Esophagus (tissue), 2 donors: ENCODE measurements at regions not wholly inside any gene's neighbourhood (a gene's known extent, or its start where the extent isn't known, plus 50 kb on each side); places are given as distances from the start of the nearest gene placed in this dataset.

Source experiments
- H3K27ac ChIP-seq, 2 donors: one replicate each; pipeline ENCODE4 v1.5.1; 2013; ENCODE audit warnings: low read depth in 2 of 2, mild to moderate bottlenecking in 2 of 2, inconsistent platforms in 1 of 2, low read length in 1 of 2, moderate library complexity in 1 of 2
- H3K27me3 ChIP-seq, 2 donors: one replicate each; pipeline ENCODE4 v1.6.1; 2013; ENCODE audit warnings: low read length in 2 of 2, control low read depth in 1 of 2, mild to moderate bottlenecking in 1 of 2; ENCODE audit not compliant: insufficient read depth in 2 of 2, control insufficient read depth in 1 of 2
- H3K36me3 ChIP-seq, 2 donors: one replicate each; pipeline ENCODE4 v1.6.1; 2013; ENCODE audit warnings: low read length in 1 of 2; ENCODE audit not compliant: control insufficient read depth in 2 of 2, insufficient read depth in 2 of 2
- H3K4me1 ChIP-seq, 2 donors: one replicate each; pipeline ENCODE4 v1.6.1; 2013; ENCODE audit warnings: low read length in 1 of 2; ENCODE audit not compliant: control insufficient read depth in 2 of 2, insufficient read depth in 2 of 2
- H3K4me3 ChIP-seq, 2 donors: one replicate each; pipeline ENCODE4 v1.5.1; 2013; ENCODE audit warnings: low read length in 2 of 2, mild to moderate bottlenecking in 2 of 2, low read depth in 1 of 2, moderate library complexity in 1 of 2
- H3K9me3 ChIP-seq, 2 donors: one replicate each; pipeline ENCODE4 v1.6.1; 2013; ENCODE audit warnings: mild to moderate bottlenecking in 2 of 2, low read depth in 1 of 2, low read length in 1 of 2, moderate library complexity in 1 of 2; ENCODE audit not compliant: control insufficient read depth in 2 of 2, insufficient read depth in 1 of 2
- WGBS, 2 donors: extraction: QIAGEN DNeasy Blood & Tissue Kit; methylation state at CpG; one replicate each; pipeline ENCODE4 v1.1.7; 2013; 5-methylcytosine and 5-hydroxymethylcytosine counted together
- donor health status: healthy with polysubstance abuse.
- donor health status: Bipolar disorder and iron deficiency.

DNA sequence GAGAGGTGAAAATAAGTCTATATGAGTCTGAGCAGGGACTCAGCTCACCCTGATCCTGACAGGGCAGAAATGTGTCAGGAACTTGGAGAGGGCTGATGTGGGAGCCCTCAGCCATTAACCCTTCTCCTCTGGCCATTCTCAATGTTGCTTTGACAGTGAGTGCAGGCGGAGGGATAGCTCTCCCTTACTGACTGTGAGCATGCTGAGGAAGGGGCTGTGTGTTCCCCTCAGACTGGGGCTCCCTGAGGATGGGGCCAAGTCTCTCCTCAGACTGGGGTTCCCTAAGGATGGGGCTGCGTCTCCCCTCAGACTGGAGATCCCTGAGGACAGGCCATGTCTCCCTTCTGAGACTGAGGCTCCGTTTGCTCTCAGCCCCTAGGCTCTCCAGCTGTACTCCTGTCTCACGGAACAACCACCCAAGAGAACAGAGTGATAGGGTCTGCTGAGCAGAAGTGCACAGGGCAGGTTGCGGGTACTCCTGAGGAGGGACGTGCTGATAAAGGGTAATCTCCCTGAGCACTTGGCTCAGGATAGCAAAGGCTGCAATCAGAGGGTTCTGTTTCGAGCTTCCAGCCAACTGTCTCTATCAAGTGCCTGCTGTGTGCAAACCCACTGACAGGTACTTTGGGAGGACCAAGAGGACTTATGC, 141.0 kb downstream of the MRPL14 start:
- Histone ChIP-seq H3K4me3 (no peak overlapping the region), H3K27me3 (no peaks in the 10 kb centered on the region), H3K4me1 (no peaks in the 10 kb centered on the region), H3K27ac (no peak overlapping the region), H3K9me3 (no peaks in the 10 kb centered on the region), H3K36me3 (no peaks in the 10 kb centered on the region)
- whole genome bisulfite sequencing, 2 donors, result 86 to 91% methylated on average over 7 of the region's 7 CpGs

GRCh38 chr6:43985329-43985728, 141.9 kb downstream of the MRPL14 start:
- Histone ChIP-seq H3K27me3 (no peaks in the 10 kb centered on the region), H3K36me3 (no peaks in the 10 kb centered on the region), H3K9me3 (no peaks in the 10 kb centered on the region), H3K27ac (no peak overlapping the region), H3K4me3 (no peak overlapping the region), H3K4me1 (no peaks in the 10 kb centered on the region)
- WGBS, 2 donors, result 59 to 88% methylated on average over 2 of the region's 2 CpGs

GRCh38 chr6:43984442-43985321, 142.6 kb downstream of the MRPL14 start:
- H3K36me3 ChIP-seq, result no peaks in the 10 kb centered on the region
- no peaks in the 10 kb centered on the region for H3K27me3 ChIP-seq
- 86 to 88% methylated on average over 16 of the region's 16 CpGs for WGBS, 2 donors
- no peak overlapping the region for H3K4me3 ChIP-seq
- H3K4me1 ChIP-seq, result no peaks in the 10 kb centered on the region
- H3K27ac ChIP-seq, result no peak overlapping the region
- no peaks in the 10 kb centered on the region for H3K9me3 ChIP-seq

DNA sequence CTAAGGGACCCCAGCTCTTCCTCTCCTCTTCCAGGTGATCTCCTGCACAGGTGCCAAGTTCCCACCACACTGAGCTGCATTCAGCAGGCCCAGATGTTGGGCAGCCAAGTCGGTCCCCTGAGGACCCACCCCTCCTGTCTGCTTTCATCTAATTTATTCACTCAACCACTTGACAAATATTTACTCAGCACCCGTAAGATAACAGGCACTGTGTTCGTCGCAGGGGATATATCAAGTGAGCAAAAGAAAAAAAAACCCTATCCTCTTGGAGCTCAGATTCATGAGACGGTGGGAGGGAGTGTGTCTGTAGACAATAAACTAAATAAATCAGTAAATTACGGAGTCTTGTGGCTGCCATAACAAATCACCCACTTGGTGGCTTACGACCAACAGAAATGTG, 143.6 kb downstream of the MRPL14 start:
- H3K9me3 ChIP-seq, result no peaks in the 10 kb centered on the region
- no peak overlapping the region for H3K27ac ChIP-seq
- no peaks in the 10 kb centered on the region for H3K4me1 ChIP-seq
- no peaks in the 10 kb centered on the region for H3K36me3 ChIP-seq
- WGBS, 2 donors, result 62 to 69% methylated on average over 7 of the region's 7 CpGs
- H3K27me3 ChIP-seq, result peaks cover 0 to 3% of the 10 kb centered on the region in 2 donors
- H3K4me3 ChIP-seq, result no peak overlapping the region

GRCh38 chr6:43983191-43983590, 144.1 kb downstream of the MRPL14 start:
- Histone ChIP-seq H3K9me3 (no peaks in the 10 kb centered on the region), H3K4me1 (no peaks in the 10 kb centered on the region), H3K27me3 (peaks cover 0 to 3% of the 10 kb centered on the region in 2 donors), H3K4me3 (no peak overlapping the region), H3K36me3 (no peaks in the 10 kb centered on the region), H3K27ac (no peak overlapping the region)
- WGBS, 2 donors, result 49 to 91% methylated on average over 2 of the region's 2 CpGs

- Histone ChIP-seq H3K36me3 (no peaks in the 10 kb centered on the region), H3K4me3 (no peak overlapping the region), H3K9me3 (no peaks in the 10 kb centered on the region), H3K4me1 (no peaks in the 10 kb centered on the region), H3K27me3 (peaks cover 0 to 3% of the 10 kb centered on the region in 2 donors), H3K27ac (no peak overlapping the region)
- 44 to 59% methylated on average over 2 of the region's 2 CpGs for WGBS, 2 donors
Observed at GRCh38 chr6:43982084-43982625, 145.1 kb downstream of the MRPL14 start.

DNA sequence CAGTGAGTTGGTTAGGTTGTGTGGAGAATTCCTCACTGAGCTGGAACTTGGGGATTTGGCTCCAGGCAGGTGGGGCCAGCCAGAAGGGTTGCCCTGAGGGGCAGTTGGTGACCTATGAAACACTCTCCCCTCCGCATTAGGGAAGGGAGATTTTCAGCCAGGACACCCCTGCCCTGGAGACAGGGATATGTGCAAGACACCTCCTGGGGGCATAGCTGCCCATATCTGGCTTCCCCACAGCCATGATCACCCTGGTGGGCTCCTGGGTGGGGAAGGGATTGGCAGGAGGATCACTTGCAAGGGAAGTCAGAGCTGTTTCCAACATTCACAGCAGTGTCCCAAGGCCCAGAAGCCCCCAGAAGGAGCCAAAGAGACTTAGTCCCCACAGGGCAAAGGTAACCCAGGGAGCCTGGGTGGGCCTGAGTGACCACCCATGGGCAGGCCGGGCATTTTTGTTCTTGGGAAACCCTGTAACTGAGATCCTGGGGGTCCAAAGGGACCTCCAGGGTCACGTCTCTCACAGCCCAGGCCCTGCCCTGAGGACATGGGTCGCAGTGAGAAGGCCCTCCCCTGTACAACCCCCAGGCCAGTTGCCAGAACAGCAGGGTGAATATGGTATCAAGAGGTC, 145.8 kb downstream of the MRPL14 start:
- Histone ChIP-seq H3K9me3 (no peaks in the 10 kb centered on the region), H3K4me1 (no peaks in the 10 kb centered on the region)

GRCh38 chr6:43980004-43980795, 147.1 kb downstream of the MRPL14 start:
- 87 to 90% methylated on average over 12 of the region's 12 CpGs for WGBS, 2 donors
- Histone ChIP-seq H3K9me3 (no peaks in the 10 kb centered on the region), H3K4me1 (no peaks in the 10 kb centered on the region), H3K36me3 (no peaks in the 10 kb centered on the region), H3K27ac (no peak overlapping the region), H3K27me3 (peaks cover 0 to 3% of the 10 kb centered on the region in 2 donors), H3K4me3 (no peak overlapping the region)

More for the DNA sequence above, 145.8 kb downstream of the MRPL14 start:
- no peak overlapping the region for H3K4me3 ChIP-seq
- WGBS, 2 donors, result 87 to 91% methylated on average over 4 of the region's 4 CpGs
- H3K36me3 ChIP-seq, result no peaks in the 10 kb centered on the region
- H3K27ac ChIP-seq, result no peak overlapping the region
- peaks cover 0 to 3% of the 10 kb centered on the region in 2 donors for H3K27me3 ChIP-seq

DNA sequence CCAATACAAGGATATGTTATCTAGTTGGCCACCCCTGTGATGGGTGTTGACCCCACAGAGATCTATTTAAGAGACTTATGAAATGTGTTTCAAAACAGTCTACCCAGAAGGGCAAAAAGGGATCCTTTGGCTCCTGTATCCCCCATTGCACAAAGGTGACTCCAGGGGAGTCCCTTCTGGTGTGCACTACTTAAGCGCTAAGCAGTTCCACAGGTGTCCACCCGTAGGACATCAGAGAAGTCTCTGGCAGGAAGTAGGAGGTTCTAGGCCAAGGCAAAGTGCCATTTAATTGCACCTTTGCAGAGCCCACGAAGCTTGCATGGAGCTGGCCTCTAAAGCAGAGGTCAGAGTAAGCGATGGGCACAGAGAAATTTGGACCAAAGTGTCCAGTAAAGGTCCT, 147.7 kb downstream of the MRPL14 start:
- Histone ChIP-seq H3K9me3 (no peaks in the 10 kb centered on the region), H3K4me1 (no peaks in the 10 kb centered on the region), H3K36me3 (no peaks in the 10 kb centered on the region), H3K27ac (no peak overlapping the region), H3K4me3 (no peak overlapping the region), H3K27me3 (peaks cover 0 to 3% of the 10 kb centered on the region in 2 donors)
- WGBS, 2 donors, result 82 to 84% methylated on average over 4 of the region's 4 CpGs
